Left lung (tissue), 4 donors: ENCODE measurements at regions not wholly inside any gene's neighbourhood (a gene's known extent, or its start where the extent isn't known, plus 50 kb on each side); places are given as distances from the start of the nearest gene placed in this dataset.

ENCODE experiments used
- ATAC-seq: fragments of 200-7000 bp; cut with Tn5 transposase; one replicate; pipeline ENCODE4 v1.9.1; 2020; ENCODE audit warnings: moderate library complexity
- DNase-seq, 4 donors: peaks; one replicate each; pipeline ENCODE4 v3.0.0-alpha.2; 2013 to 2020
- H3K27ac ChIP-seq, 2 donors: fragments of 200-600 bp; sonication (generic) in 1 of 2; one replicate each; pipeline versions ENCODE4 v1.5.0 to v1.8.0; 2020 to 2021
- H3K27me3 ChIP-seq, 2 donors: fragments of 200-600 bp; sonication (generic) in 1 of 2; one replicate each; pipeline versions ENCODE4 v1.5.0 to v1.8.0; 2020 to 2021
- H3K36me3 ChIP-seq, 2 donors: fragments of 200-600 bp; sonication (generic) in 1 of 2; one replicate each; pipeline versions ENCODE4 v1.5.0 to v1.8.0; 2020 to 2021
- H3K4me1 ChIP-seq, 2 donors: fragments of 200-600 bp; one replicate each; pipeline ENCODE4 v1.8.0; 2021
- H3K4me3 ChIP-seq, 2 donors: fragments of 200-600 bp; sonication (generic) in 1 of 2; one replicate each; pipeline versions ENCODE4 v1.5.0 to v1.8.0; 2020 to 2021; ENCODE audit warnings: mild to moderate bottlenecking in 1 of 2
- H3K9me3 ChIP-seq, 2 donors: fragments of 200-600 bp; sonication (generic) in 1 of 2; one replicate each; pipeline versions ENCODE4 v1.5.0 to v1.8.0; 2020 to 2021
- CTCF ChIP-seq, 2 donors: fragments of 200-600 bp; sonication (generic) in 1 of 2; IDR thresholded peaks; one replicate each; pipeline versions ENCODE4 v1.5.0 to v1.8.0; 2021; ENCODE audit warnings: antibody characterized with exemption in 2 of 2
- intact Hi-C, 2 donors: fragments of 100-400 bp; cut with DNase I; formaldehyde crosslinking; loops; one replicate each; pipeline versions ENCODE4 v1.11.2 to v1.14.2; 2022
- donor health status: DM: no; HTN: yes; CAD: no.
- donor health status: DM: no; HTN: no; CAD: no.

DNA sequence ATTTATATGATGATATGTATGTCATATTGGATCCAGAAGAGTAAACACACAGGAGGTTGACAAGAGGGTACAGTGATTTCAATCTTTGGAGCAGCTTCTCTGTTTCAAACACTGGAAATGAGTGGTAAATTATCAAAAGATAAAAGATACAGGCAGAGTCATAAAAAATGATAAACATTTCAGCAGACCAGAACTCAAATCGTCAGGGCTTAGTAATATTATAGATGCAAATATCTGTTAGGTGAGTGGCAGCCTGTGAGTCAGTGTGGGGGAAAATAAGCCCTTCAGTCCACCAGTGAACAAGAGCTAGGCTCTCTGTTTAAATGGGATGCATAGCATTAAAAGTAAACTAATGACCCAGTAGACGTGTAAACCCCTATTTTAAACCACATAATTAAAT, 1378.1 kb downstream of the EFNA5 start:
- Histone ChIP-seq H3K4me3 (no peak overlapping the region), H3K27me3 (no peaks in the 10 kb centered on the region), H3K36me3 (no peaks in the 10 kb centered on the region), H3K4me1 (no peaks in the 10 kb centered on the region), H3K27ac (no peak overlapping the region), H3K9me3 (no peaks in the 10 kb centered on the region)
- DNase-seq = no peak
- intact Hi-C loops = no loop called here
- TF ChIP-seq CTCF (IDR thresholded peaks at IDR 0.05) = no peak
- ATAC-seq = no peak

- intact Hi-C loops = no loop called here
- no peak for TF ChIP-seq CTCF (IDR thresholded peaks at IDR 0.05)
- H3K36me3 ChIP-seq = no peaks in the 10 kb centered on the region
Measured at GRCh38 chr5:106290841-106291240, 1379.9 kb downstream of the EFNA5 start.

GRCh38 chr5:106288979-106289378, 1381.8 kb downstream of the EFNA5 start:
- no peak for ATAC-seq
- no peaks in the 10 kb centered on the region for H3K36me3 ChIP-seq
- no peaks in the 10 kb centered on the region for H3K27me3 ChIP-seq
- no peak for TF ChIP-seq CTCF (IDR thresholded peaks at IDR 0.05)
- no peak for DNase-seq
- no peaks in the 10 kb centered on the region for H3K9me3 ChIP-seq
- no peak overlapping the region for H3K27ac ChIP-seq
- no peak overlapping the region for H3K4me3 ChIP-seq
- no peaks in the 10 kb centered on the region for H3K4me1 ChIP-seq
- intact Hi-C loops = no loop called here

More at GRCh38 chr5:106290841-106291240, 1379.9 kb downstream of the EFNA5 start:
- Histone ChIP-seq H3K4me1 (no peaks in the 10 kb centered on the region), H3K4me3 (no peak overlapping the region), H3K27me3 (no peaks in the 10 kb centered on the region), H3K9me3 (no peaks in the 10 kb centered on the region), H3K27ac (no peak overlapping the region)
- ATAC-seq (no peak), DNase-seq (no peak)

DNA sequence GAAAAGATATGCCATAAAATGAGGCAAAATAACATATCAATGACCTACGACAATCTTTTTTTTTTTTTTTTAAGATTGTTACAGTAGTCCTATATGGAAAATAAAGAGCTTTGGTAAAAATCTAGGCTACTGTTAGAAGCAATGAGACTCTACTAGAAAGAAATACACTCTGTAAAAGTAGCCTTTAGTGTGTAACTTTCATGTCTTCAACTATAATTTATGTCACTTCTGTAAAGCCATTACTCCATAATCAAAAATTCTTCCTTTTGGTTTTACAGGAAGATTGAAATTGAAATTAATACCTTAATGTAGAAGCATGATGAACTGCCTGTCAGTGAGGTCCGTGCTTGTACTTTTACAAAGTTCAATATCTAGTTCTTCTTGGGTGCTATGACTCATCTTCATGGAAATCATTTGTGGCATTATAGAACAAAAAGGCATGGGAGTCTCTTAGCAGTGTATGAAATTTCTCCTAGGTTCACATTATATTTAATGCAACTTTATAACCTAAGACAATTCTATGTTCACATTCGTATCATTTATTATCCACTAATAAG, 1393.1 kb downstream of the EFNA5 start:
- no peak for TF ChIP-seq CTCF (IDR thresholded peaks at IDR 0.05)
- ATAC-seq (no peak), DNase-seq (no peak)
- Histone ChIP-seq H3K36me3 (no peaks in the 10 kb centered on the region), H3K9me3 (peaks cover 0 to 10% of the 10 kb centered on the region in 2 donors), H3K4me1 (no peaks in the 10 kb centered on the region), H3K4me3 (no peak overlapping the region), H3K27me3 (no peaks in the 10 kb centered on the region), H3K27ac (no peak overlapping the region)
- intact Hi-C loops = no loop called here

- intact Hi-C loops = no loop called here
- ATAC-seq (no peak), DNase-seq (peak in 1 of 4 donors; percentile 1)
- Histone ChIP-seq H3K27me3 (no peaks in the 10 kb centered on the region), H3K4me3 (no peak overlapping the region), H3K9me3 (peaks cover 0 to 10% of the 10 kb centered on the region in 2 donors), H3K36me3 (no peaks in the 10 kb centered on the region), H3K4me1 (no peaks in the 10 kb centered on the region), H3K27ac (no peak overlapping the region)
- peak in 1 of 2 donors; percentile 30 for TF ChIP-seq CTCF (IDR thresholded peaks at IDR 0.05)
Measured at GRCh38 chr5:106269252-106269843, 1401.4 kb downstream of the EFNA5 start.
